NCI-H526 treated with DMSO at 0.1 percent for 48 hours (cell line): ENCODE measurements at regions not wholly inside any gene's neighbourhood (a gene's known extent, or its start where the extent isn't known, plus 50 kb on each side); places are given as distances from the start of the nearest gene placed in this dataset.
"Not testable (repeated sequence)": the region's sequence is repeated elsewhere in the genome, so short reads cannot be mapped to it uniquely, and the experiment has no call there.

Source experiments
- DNase-seq: peaks from one replicate; lab custom pipeline; 2025; lab: John Stamatoyannopoulos, UW

- DNase-seq, result no peak
These were observed 152.6 kb upstream of the EPHA3 start for GRCh38 chr3:88954853-88955252.

GRCh38 chr3:88955274-88955673, 152.1 kb upstream of the EPHA3 start:
- DNase-seq, result no peak

- no peak for DNase-seq
These were observed 149.5 kb upstream of the EPHA3 start for GRCh38 chr3:88957711-88958439.

- DNase-seq, result no peak
These were observed 147.4 kb upstream of the EPHA3 start for GRCh38 chr3:88960019-88960418.

GRCh38 chr3:88963003-88963402, 144.4 kb upstream of the EPHA3 start:
- no peak for DNase-seq

- DNase-seq, result no peak
These were observed 127.7 kb upstream of the EPHA3 start for GRCh38 chr3:88979760-88980159.

GRCh38 chr3:88983458-88983857, 124.0 kb upstream of the EPHA3 start:
- no peak for DNase-seq

GRCh38 chr3:88984256-88984655, 123.2 kb upstream of the EPHA3 start:
- DNase-seq, result no peak

- no peak for DNase-seq
These were observed 122.6 kb upstream of the EPHA3 start for GRCh38 chr3:88984832-88985231.

- DNase-seq, result no peak
These were observed 121.9 kb upstream of the EPHA3 start for GRCh38 chr3:88985491-88985890.

- no peak for DNase-seq
These were observed 120.6 kb upstream of the EPHA3 start for GRCh38 chr3:88986834-88987233.

GRCh38 chr3:88987776-88988175, 119.6 kb upstream of the EPHA3 start:
- DNase-seq, result no peak

- no peak for DNase-seq
These were observed 118.5 kb upstream of the EPHA3 start for GRCh38 chr3:88988906-88989305.

- no peak for DNase-seq
These were observed 115.9 kb upstream of the EPHA3 start for GRCh38 chr3:88991496-88991895.

GRCh38 chr3:88996691-88997090, 110.7 kb upstream of the EPHA3 start:
- no peak for DNase-seq

- DNase-seq, result no peak
These were observed 110.2 kb upstream of the EPHA3 start for GRCh38 chr3:88997260-88997659.

- no peak for DNase-seq
These were observed 106.5 kb upstream of the EPHA3 start for GRCh38 chr3:89000886-89001285.

- no peak for DNase-seq
These were observed 105.2 kb upstream of the EPHA3 start for GRCh38 chr3:89002191-89002590.

- DNase-seq, result no peak
These were observed 93.9 kb upstream of the EPHA3 start for GRCh38 chr3:89013536-89013935.

- no peak for DNase-seq
These were observed 89.9 kb upstream of the EPHA3 start for GRCh38 chr3:89017531-89017930.

- DNase-seq, result no peak
These were observed 82.2 kb upstream of the EPHA3 start for GRCh38 chr3:89025185-89025584.

- no peak for DNase-seq
These were observed 74.9 kb upstream of the EPHA3 start for GRCh38 chr3:89032346-89033013.

GRCh38 chr3:89034723-89035122, 72.7 kb upstream of the EPHA3 start:
- not testable (repeated sequence) for DNase-seq

GRCh38 chr3:89038869-89039268, 68.6 kb upstream of the EPHA3 start:
- DNase-seq, result no peak
